PC-3 (cell line): ENCODE measurements at regions not wholly inside any gene's neighbourhood (a gene's known extent, or its start where the extent isn't known, plus 50 kb on each side); places are given as distances from the start of the nearest gene placed in this dataset.
"Not testable (repeated sequence)": the region's sequence is repeated elsewhere in the genome, so short reads cannot be mapped to it uniquely, and the experiment has no call there.

ENCODE experiments used
- CTCF ChIP-seq: fragments of 300-600 bp; sonication (generic); conservative IDR thresholded peaks from 2 replicates; pipeline ENCODE4 v1.5.1; 2017; ENCODE audit warnings: antibody characterized with exemption, low read depth, mild to moderate bottlenecking, low read length
- EZH2 ChIP-seq: fragments of 300-600 bp; sonication (generic); IDR thresholded peaks from one replicate; pipeline ENCODE4 v1.6.1; 2017; ENCODE audit warnings: antibody characterized with exemption, mild to moderate bottlenecking, low read length; ENCODE audit not compliant: unreplicated experiment
- EZH2phosphoT487 ChIP-seq: fragments of 300-600 bp; sonication (generic); IDR thresholded peaks from 2 replicates; pipeline ENCODE4 v1.6.1; 2018; ENCODE audit warnings: mild to moderate bottlenecking, antibody characterized with exemption, low read length, borderline replicate concordance

- TF ChIP-seq CTCF, EZH2phosphoT487, EZH2: not testable (repeated sequence)
These were observed 83.8 kb downstream of the MALL start for GRCh38 chr2:110031722-110032327.
